ENCODE measurements at regions not wholly inside any gene's neighbourhood (a gene's known extent, or its start where the extent isn't known, plus 50 kb on each side); places are given as distances from the start of the nearest gene placed in this dataset.

GRCh38 chr4:32129967-32130366, 1409.8 kb downstream of the PCDH7 start:
- TF ChIP-seq CTCF (IDR thresholded peaks at IDR 0.05) (no peak), POLR2A (IDR thresholded peaks at IDR 0.05) (no peak), POLR2AphosphoS5 (IDR thresholded peaks at IDR 0.05) (no peak)
